ENCODE measurements at regions not wholly inside any gene's neighbourhood (a gene's known extent, or its start where the extent isn't known, plus 50 kb on each side); places are given as distances from the start of the nearest gene placed in this dataset.

DNA sequence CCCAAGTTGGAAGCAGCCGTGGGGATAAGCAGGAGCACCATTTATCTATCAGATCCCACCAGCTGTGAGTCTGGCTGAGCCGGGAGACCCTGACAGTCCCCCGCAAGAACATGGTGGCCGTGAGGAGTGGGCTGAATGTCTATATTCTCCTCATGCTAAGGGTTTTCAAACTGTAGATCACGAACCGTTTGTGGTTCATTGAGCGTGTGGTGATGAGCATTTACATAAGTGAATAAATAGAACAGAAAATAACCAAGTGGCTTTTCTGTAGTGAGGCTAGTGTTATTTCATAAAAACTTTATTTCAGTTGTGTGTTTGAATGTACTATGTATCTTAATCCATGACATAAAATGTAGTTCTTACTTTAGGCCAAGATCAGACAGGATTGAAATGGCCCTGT lies 190.2 kb upstream of the APCDD1 start:
- TF ChIP-seq POLR2AphosphoS5 (IDR thresholded peaks at IDR 0.05; ENCODE audit: borderline replicate concordance, low read depth, low read length), result no peak
- TF ChIP-seq EZH2 (IDR thresholded peaks at IDR 0.05), result no peak
- no peak for TF ChIP-seq FOXP2 (optimal IDR thresholded peaks at IDR 0.05; ENCODE audit: control extremely low read depth, extremely low read length, insufficient read depth)
